Gastroesophageal sphincter (tissue), 3 donors: ENCODE measurements at regions not wholly inside any gene's neighbourhood (a gene's known extent, or its start where the extent isn't known, plus 50 kb on each side); places are given as distances from the start of the nearest gene placed in this dataset.
"Not testable (repeated sequence)": the region's sequence is repeated elsewhere in the genome, so short reads cannot be mapped to it uniquely, and the experiment has no call there.

Experiments
- POLR2A ChIP-seq, 2 donors: fragments of 450-650 bp; IDR thresholded peaks; one replicate each; pipeline ENCODE4 v1.6.1; 2017; ENCODE audit warnings: antibody characterized with exemption in 2 of 2, mild to moderate bottlenecking in 2 of 2, moderate library complexity in 1 of 2
- POLR2AphosphoS5 ChIP-seq: sonication (generic); formaldehyde crosslinking; IDR thresholded peaks from one replicate; pipeline ENCODE4 v1.6.1; 2017; ENCODE audit warnings: antibody characterized with exemption
- TF ChIP-seq, protein P1 (sequence below), 4 experiments: fragments of 200-600 bp in 2 of 4; fragments of 450-650 bp in 2 of 4; sonication (generic) in 1 of 4; IDR thresholded peaks; one replicate each; pipeline ENCODE4 v1.5.1; 2017 to 2019; ENCODE audit warnings: antibody characterized with exemption in 4 of 4, mild to moderate bottlenecking in 2 of 4, moderate library complexity in 2 of 4

DNA sequence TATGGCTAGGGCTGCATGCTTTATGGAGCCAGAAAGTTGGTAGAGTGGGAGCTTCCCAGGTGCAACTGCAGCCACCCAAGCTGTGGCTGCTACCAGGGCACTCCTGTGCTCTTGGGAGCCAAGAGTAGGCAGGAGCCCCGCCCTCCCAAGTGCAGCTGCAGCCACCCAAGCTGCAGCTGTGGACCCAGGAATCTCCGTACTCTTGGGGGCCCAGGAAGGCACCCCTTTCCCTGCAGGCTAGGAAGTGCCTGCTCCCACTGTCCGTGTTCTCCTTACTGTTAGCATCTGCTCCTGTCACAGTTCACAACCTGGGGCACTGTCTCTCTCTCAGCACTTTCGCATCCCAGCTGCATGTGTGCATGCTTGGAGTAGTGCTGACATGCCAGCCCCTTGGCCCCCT lies 1718.4 kb downstream of the SPATA31A7 start:
- TF ChIP-seq, protein P1, sequence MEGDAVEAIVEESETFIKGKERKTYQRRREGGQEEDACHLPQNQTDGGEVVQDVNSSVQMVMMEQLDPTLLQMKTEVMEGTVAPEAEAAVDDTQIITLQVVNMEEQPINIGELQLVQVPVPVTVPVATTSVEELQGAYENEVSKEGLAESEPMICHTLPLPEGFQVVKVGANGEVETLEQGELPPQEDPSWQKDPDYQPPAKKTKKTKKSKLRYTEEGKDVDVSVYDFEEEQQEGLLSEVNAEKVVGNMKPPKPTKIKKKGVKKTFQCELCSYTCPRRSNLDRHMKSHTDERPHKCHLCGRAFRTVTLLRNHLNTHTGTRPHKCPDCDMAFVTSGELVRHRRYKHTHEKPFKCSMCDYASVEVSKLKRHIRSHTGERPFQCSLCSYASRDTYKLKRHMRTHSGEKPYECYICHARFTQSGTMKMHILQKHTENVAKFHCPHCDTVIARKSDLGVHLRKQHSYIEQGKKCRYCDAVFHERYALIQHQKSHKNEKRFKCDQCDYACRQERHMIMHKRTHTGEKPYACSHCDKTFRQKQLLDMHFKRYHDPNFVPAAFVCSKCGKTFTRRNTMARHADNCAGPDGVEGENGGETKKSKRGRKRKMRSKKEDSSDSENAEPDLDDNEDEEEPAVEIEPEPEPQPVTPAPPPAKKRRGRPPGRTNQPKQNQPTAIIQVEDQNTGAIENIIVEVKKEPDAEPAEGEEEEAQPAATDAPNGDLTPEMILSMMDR (IDR thresholded peaks at IDR 0.05), result not testable (repeated sequence)
- TF ChIP-seq POLR2A (IDR thresholded peaks at IDR 0.05); POLR2AphosphoS5: not testable (repeated sequence)
